A549 (cell line): ENCODE measurements at regions not wholly inside any gene's neighbourhood (a gene's known extent, or its start where the extent isn't known, plus 50 kb on each side); places are given as distances from the start of the nearest gene placed in this dataset.

Source experiments
- ATAC-seq, 2 experiments: fragments of 200-7000 bp in 1 of 2; fragments of >200 bp in 1 of 2; cut with Nextera tagmentation in 1 of 2; cut with Tn5 transposase in 1 of 2; 3 replicates each; pipeline versions ENCODE4 v1.8.0 to v1.9.1; 2018 to 2020; ENCODE audit warnings: mild to moderate bottlenecking in 1 of 2, moderate library complexity in 1 of 2
- CTCF ChIA-PET: fragments of 300-600 bp; sonication (Branson Sonifier 250); formaldehyde crosslinking; extraction: SDS; loops from one replicate; lab custom pipeline; 2021; ENCODE audit warnings: antibody characterized with exemption, inconsistent platforms; lab: Yijun Ruan, JAX
- POLR2A ChIA-PET: fragments of 350-600 bp; formaldehyde crosslinking; extraction: SDS; loops from one replicate; lab custom pipeline; 2021; ENCODE audit warnings: antibody characterized with exemption, inconsistent platforms; lab: Yijun Ruan, JAX
- DNase-seq, 2 experiments: peaks; one replicate each; pipeline versions ENCODE4 v3.0.0 to v3.0.0-alpha.2; 2011 to 2016; ENCODE audit warnings: low read depth in 1 of 2, low spot score in 1 of 2
- FAIRE-seq: peaks from 2 replicates; lab custom pipeline; 2011; peaks lifted over from hg19 to GRCh38; lab: Jason Lieb, UNC
- H3K27ac ChIP-seq, 2 experiments: fragments of >200 bp; sonication (Bioruptor Twin); formaldehyde crosslinking; 3 replicates each; pipeline ENCODE4 v1.5.1; 2016 to 2017
- H3K4me1 ChIP-seq: fragments of >200 bp; sonication (Bioruptor Twin); formaldehyde crosslinking; 3 replicates; pipeline ENCODE4 v1.6.1; 2016
- H3K4me2 ChIP-seq: fragments of >200 bp; sonication (Bioruptor Twin); formaldehyde crosslinking; 3 replicates; pipeline ENCODE4 v1.6.1; 2016
- H3K4me3 ChIP-seq: fragments of >200 bp; sonication (Bioruptor Twin); formaldehyde crosslinking; 3 replicates; pipeline ENCODE4 v1.5.1; 2016
- H3K9me3 ChIP-seq: fragments of >200 bp; sonication (Bioruptor Twin); formaldehyde crosslinking; 3 replicates; pipeline ENCODE4 v1.6.1; 2016
- ATOH8 ChIP-seq: fragments of 250-450 bp; sonication (Bioruptor Pico); IDR thresholded peaks from 2 replicates; pipeline ENCODE4 v1.5.0; 2020; ENCODE audit warnings: low read depth, mild to moderate bottlenecking, moderate library complexity
- CBX2 ChIP-seq: fragments of 200-600 bp; sonication (generic); IDR thresholded peaks from 2 replicates; pipeline ENCODE4 v1.6.1; 2016; ENCODE audit warnings: low read depth, mild to moderate bottlenecking, borderline replicate concordance
- CHD4 ChIP-seq: fragments of 200-600 bp; sonication (generic); IDR thresholded peaks from 2 replicates; pipeline ENCODE4 v1.6.1; 2016; ENCODE audit warnings: antibody characterized with exemption, mild to moderate bottlenecking, borderline replicate concordance
- CTCF ChIP-seq: fragments of >200 bp; sonication (Bioruptor Twin); formaldehyde crosslinking; IDR thresholded peaks from 3 replicates; pipeline ENCODE4 v1.5.1; 2016
- EHF ChIP-seq: fragments of 250-450 bp; sonication (Bioruptor Pico); IDR thresholded peaks from 2 replicates; pipeline ENCODE4 v1.5.0; 2020; ENCODE audit warnings: mild to moderate bottlenecking
- EP300 ChIP-seq, 2 experiments: fragments of >200 bp; sonication (Bioruptor Twin); formaldehyde crosslinking; IDR thresholded peaks; 2 replicates in 1 of 2; 3 replicates in 1 of 2; pipeline ENCODE4 v1.6.1; 2016 to 2017
- ESRRA ChIP-seq: fragments of 150-350 bp; IDR thresholded peaks from 2 replicates; pipeline ENCODE4 v1.6.1; 2014; ENCODE audit warnings: mild to moderate bottlenecking, low read length, borderline replicate concordance
- FOSB ChIP-seq: fragments of 250-450 bp; sonication (Bioruptor Pico); IDR thresholded peaks from 2 replicates; pipeline ENCODE4 v1.5.0; 2020; ENCODE audit warnings: mild to moderate bottlenecking, moderate library complexity
- FOSL2 ChIP-seq, 2 experiments: fragments of 450-650 bp in 1 of 2; fragments of >200 bp in 1 of 2; sonication (Bioruptor Twin) in 1 of 2; formaldehyde crosslinking; IDR thresholded peaks; 2 replicates each; pipeline versions ENCODE4 v1.5.0 to v1.6.1; 2016 to 2020; ENCODE audit warnings: mild to moderate bottlenecking in 1 of 2, moderate library complexity in 1 of 2
- HOXB13 ChIP-seq: fragments of 250-450 bp; sonication (Bioruptor Pico); IDR thresholded peaks from 2 replicates; pipeline ENCODE4 v1.5.0; 2020; ENCODE audit warnings: low read depth, mild to moderate bottlenecking, moderate library complexity
- JUN ChIP-seq, 2 experiments: fragments of >200 bp; sonication (Bioruptor Twin); formaldehyde crosslinking; IDR thresholded peaks; 2 replicates in 1 of 2; 3 replicates in 1 of 2; pipeline ENCODE4 v1.6.1; 2016 to 2017
- MAFK ChIP-seq: fragments of 450-650 bp; IDR thresholded peaks from 2 replicates; pipeline ENCODE4 v1.6.1; 2014; ENCODE audit not compliant: partially characterized antibody
- MYC ChIP-seq: IDR thresholded peaks from 2 replicates; pipeline ENCODE4 v1.6.1; 2012; ENCODE audit warnings: mild to moderate bottlenecking, inconsistent platforms, low read length, improper control_type of control experiment, borderline replicate concordance
- NPAS2 ChIP-seq: fragments of 250-450 bp; sonication (Bioruptor Pico); IDR thresholded peaks from 2 replicates; pipeline ENCODE4 v1.8.0; 2022; ENCODE audit warnings: mild to moderate bottlenecking, moderate library complexity, borderline replicate concordance
- PBX3 ChIP-seq: IDR thresholded peaks from 2 replicates; pipeline ENCODE4 v1.6.1; 2012
- PHF8 ChIP-seq: fragments of 200-600 bp; sonication (generic); IDR thresholded peaks from 2 replicates; pipeline ENCODE4 v1.6.1; 2016; ENCODE audit warnings: low read depth, mild to moderate bottlenecking, antibody characterized with exemption, moderate library complexity, borderline replicate concordance
- POLR2A ChIP-seq: IDR thresholded peaks from 2 replicates; pipeline ENCODE4 v1.6.1; 2012; ENCODE audit warnings: mild to moderate bottlenecking, low read length
- RFX5 ChIP-seq: fragments of 450-650 bp; IDR thresholded peaks from 2 replicates; pipeline ENCODE4 v1.7.1; 2014; ENCODE audit warnings: antibody characterized with exemption, mild to moderate bottlenecking, moderate library complexity
- RNF2 ChIP-seq: fragments of 200-600 bp; sonication (generic); IDR thresholded peaks from 2 replicates; pipeline ENCODE4 v1.6.1; 2016; ENCODE audit warnings: low read depth, mild to moderate bottlenecking, antibody characterized with exemption, moderate library complexity, borderline replicate concordance
- SREBF2 ChIP-seq: fragments of 450-650 bp; IDR thresholded peaks from 2 replicates; pipeline ENCODE4 v1.6.1; 2014; ENCODE audit warnings: mild to moderate bottlenecking, moderate library complexity
- ZC3H11A ChIP-seq: fragments of 450-650 bp; IDR thresholded peaks from 2 replicates; pipeline ENCODE4 v1.6.1; 2014; ENCODE audit warnings: antibody characterized with exemption, mild to moderate bottlenecking
- ZNF302 ChIP-seq: fragments of 250-450 bp; sonication (Bioruptor Pico); IDR thresholded peaks from 2 replicates; pipeline ENCODE4 v1.9.0; 2021; ENCODE audit warnings: inconsistent platforms, mild to moderate bottlenecking, moderate library complexity
- ZSCAN20 ChIP-seq: fragments of 250-450 bp; sonication (Bioruptor Pico); IDR thresholded peaks from 2 replicates; pipeline ENCODE4 v1.8.0; 2022; ENCODE audit warnings: mild to moderate bottlenecking, moderate library complexity
- WGBS: methylation state at CpG from one replicate; pipeline ENCODE4 v1.1.6; 2017; ENCODE audit errors: missing lambda C conversion rate; 5-methylcytosine and 5-hydroxymethylcytosine counted together
- TF ChIP-seq, protein P1 (sequence below): fragments of 200-600 bp; sonication (generic); IDR thresholded peaks from 2 replicates; pipeline ENCODE4 v1.6.1; 2016; ENCODE audit warnings: antibody characterized with exemption, mild to moderate bottlenecking, moderate library complexity
- TF ChIP-seq, protein P2 (sequence below): fragments of 150-350 bp; IDR thresholded peaks from 2 replicates; pipeline ENCODE4 v1.6.1; 2014; ENCODE audit warnings: low read depth, mild to moderate bottlenecking, low read length

DNA sequence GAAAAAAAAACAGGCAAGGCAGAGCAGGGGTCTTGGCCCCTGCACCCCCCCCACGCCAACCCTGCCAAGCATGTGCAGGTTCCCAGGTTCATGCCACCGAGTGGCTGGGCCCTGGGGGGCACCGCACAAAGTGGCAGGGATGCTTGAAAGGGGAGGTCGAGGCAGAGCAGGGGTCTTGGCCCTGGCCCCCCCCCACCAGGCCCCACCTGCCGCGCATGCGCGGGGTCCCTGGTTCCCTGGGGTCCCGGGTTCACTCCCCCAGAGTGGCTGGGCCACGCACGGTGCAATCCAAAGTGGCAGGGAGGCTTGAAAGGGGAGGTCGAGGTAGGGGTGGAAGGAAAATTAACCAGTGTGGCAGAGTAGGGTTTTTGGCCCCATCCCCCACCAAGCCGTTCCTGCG, 312.2 kb downstream of the ALG10 start:
- ATAC-seq (no peak), DNase-seq (no peak), FAIRE-seq (no peak)
- no peak for TF ChIP-seq ZC3H11A
- TF ChIP-seq CTCF, result no peak
- no peak for TF ChIP-seq ZNF302
- TF ChIP-seq ZSCAN20, result no peak
- no peak for TF ChIP-seq POLR2A
- TF ChIP-seq PBX3, result no peak
- TF ChIP-seq PHF8, result no peak
- ChIA-PET CTCF (no interaction called here), POLR2A (no interaction called here)
- peak overlapping the region; percentile 95 for H3K4me2 ChIP-seq
- H3K4me1 ChIP-seq, result peaks cover 18% of the 10 kb centered on the region; the same call in 2 of the 3 replicates
- WGBS, result 37% methylated on average over 11 of the region's 14 CpGs
- H3K9me3 ChIP-seq, result no peaks in the 10 kb centered on the region
- no peak overlapping the region for H3K27ac ChIP-seq
- H3K4me3 ChIP-seq, result no peak overlapping the region; the same call in 2 of the 3 replicates

DNA sequence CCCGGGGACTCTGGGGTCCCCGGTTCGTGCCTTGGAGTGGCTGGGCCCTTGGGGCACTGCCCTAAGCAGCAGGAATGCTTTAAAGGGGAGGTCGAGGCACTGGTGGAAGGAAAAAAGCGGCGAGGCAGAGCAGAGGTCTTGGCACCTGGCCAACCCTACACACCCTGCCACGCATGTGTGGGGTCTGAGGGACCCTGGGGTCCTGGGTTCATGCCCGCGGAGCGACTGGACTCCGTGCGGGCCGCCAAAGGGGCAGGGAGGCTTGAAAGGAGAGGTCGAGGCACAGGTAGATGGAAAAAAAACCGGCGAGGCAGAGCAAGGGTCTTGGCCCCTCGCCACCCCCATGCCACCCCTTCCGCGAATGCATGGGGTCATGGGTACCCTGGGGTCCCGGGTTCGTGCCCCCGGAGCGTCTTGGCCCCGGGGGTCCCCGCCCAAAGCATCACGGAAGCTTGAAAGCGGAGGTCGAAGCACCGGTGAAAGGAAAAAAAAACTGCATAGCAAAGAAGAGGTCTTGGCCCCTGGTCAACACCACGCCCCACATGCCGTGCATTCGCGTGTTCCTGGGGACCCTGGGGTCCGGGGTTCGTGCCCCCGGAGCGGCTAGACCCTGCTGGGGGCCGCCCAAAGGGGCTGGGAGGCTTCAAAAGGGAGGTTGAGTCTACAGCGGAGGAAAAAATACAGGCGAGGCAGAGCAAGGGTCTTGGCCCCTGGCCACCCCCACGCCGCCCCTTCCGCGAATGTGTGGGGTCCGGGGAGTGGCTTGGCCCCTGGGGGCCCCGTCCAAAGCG, 312.9 kb downstream of the ALG10 start:
- Histone ChIP-seq H3K4me1 (peaks cover 24% of the 10 kb centered on the region; the same call in 2 of the 3 replicates), H3K4me2 (peak overlapping the region; percentile 95), H3K9me3 (no peaks in the 10 kb centered on the region), H3K4me3 (peak overlapping the region; percentile 44), H3K27ac (peak overlapping the region; percentile 58 to 84; a peak in 5 of 6 replicates)
- FAIRE-seq (no peak), DNase-seq (no peak), ATAC-seq (peak in 1 of 2 experiments; percentile 5; a peak in 3 of 6 replicates)
- ChIA-PET POLR2A (no interaction called here), CTCF (no interaction called here)
- 5% methylated on average over 46 of the region's 47 CpGs for WGBS
- TF ChIP-seq HOXB13 (no peak), ESRRA (no peak), ATOH8 (CRISPR knock-in tag) (no peak), RNF2 (0 out of 2 replicates have a peak, but pooled peaks have one; percentile 20), EHF (no peak)

GRCh38 chr12:34335819-34336262, 313.5 kb downstream of the ALG10 start:
- H3K4me3 ChIP-seq, result peak overlapping the region; percentile 44
- ChIA-PET CTCF (no interaction called here), POLR2A (no interaction called here)
- peak in 1 of 2 experiments; percentile 85 for DNase-seq
- no peaks in the 10 kb centered on the region for H3K9me3 ChIP-seq
- H3K27ac ChIP-seq, result peak overlapping the region; percentile 58 to 84; a peak in 5 of 6 replicates
- peak overlapping the region; percentile 95 for H3K4me2 ChIP-seq
- peaks cover 31% of the 10 kb centered on the region; the same call in 2 of the 3 replicates for H3K4me1 ChIP-seq
- ATAC-seq, result peak; percentile 32 to 65; a peak in 4 of 6 replicates
- FAIRE-seq, result no peak
- WGBS, result 2% methylated on average over 23 of the region's 25 CpGs
- no peak for TF ChIP-seq CHD4
- no peak for TF ChIP-seq ZC3H11A
- no peak for TF ChIP-seq CBX2
- TF ChIP-seq MAFK, result no peak
- TF ChIP-seq EP300 (IDR thresholded peaks at IDR 0.05), result no peak
- no peak for TF ChIP-seq MYC
- TF ChIP-seq FOSB, result no peak
- no peak for TF ChIP-seq FOSL2 (IDR thresholded peaks at IDR 0.05)
- no peak for TF ChIP-seq FOSL2 (CRISPR knock-in tag; IDR thresholded peaks at IDR 0.05)
- 0 out of 5 replicates have a peak, but pooled peaks of 1 of the 2 experiments have one; percentile 29 for TF ChIP-seq JUN (IDR thresholded peaks at IDR 0.05)
- no peak for TF ChIP-seq NPAS2 (CRISPR knock-in tag)
- TF ChIP-seq, protein P1, sequence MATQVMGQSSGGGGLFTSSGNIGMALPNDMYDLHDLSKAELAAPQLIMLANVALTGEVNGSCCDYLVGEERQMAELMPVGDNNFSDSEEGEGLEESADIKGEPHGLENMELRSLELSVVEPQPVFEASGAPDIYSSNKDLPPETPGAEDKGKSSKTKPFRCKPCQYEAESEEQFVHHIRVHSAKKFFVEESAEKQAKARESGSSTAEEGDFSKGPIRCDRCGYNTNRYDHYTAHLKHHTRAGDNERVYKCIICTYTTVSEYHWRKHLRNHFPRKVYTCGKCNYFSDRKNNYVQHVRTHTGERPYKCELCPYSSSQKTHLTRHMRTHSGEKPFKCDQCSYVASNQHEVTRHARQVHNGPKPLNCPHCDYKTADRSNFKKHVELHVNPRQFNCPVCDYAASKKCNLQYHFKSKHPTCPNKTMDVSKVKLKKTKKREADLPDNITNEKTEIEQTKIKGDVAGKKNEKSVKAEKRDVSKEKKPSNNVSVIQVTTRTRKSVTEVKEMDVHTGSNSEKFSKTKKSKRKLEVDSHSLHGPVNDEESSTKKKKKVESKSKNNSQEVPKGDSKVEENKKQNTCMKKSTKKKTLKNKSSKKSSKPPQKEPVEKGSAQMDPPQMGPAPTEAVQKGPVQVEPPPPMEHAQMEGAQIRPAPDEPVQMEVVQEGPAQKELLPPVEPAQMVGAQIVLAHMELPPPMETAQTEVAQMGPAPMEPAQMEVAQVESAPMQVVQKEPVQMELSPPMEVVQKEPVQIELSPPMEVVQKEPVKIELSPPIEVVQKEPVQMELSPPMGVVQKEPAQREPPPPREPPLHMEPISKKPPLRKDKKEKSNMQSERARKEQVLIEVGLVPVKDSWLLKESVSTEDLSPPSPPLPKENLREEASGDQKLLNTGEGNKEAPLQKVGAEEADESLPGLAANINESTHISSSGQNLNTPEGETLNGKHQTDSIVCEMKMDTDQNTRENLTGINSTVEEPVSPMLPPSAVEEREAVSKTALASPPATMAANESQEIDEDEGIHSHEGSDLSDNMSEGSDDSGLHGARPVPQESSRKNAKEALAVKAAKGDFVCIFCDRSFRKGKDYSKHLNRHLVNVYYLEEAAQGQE, result no peak
- TF ChIP-seq, protein P2, sequence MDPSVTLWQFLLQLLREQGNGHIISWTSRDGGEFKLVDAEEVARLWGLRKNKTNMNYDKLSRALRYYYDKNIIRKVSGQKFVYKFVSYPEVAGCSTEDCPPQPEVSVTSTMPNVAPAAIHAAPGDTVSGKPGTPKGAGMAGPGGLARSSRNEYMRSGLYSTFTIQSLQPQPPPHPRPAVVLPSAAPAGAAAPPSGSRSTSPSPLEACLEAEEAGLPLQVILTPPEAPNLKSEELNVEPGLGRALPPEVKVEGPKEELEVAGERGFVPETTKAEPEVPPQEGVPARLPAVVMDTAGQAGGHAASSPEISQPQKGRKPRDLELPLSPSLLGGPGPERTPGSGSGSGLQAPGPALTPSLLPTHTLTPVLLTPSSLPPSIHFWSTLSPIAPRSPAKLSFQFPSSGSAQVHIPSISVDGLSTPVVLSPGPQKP, result no peak
- no peak for TF ChIP-seq RFX5
- TF ChIP-seq SREBF2, result no peak
